CD4-positive, alpha-beta T cell treated with Interferon gamma for 1 hour (primary cell): ENCODE measurements at regions not wholly inside any gene's neighbourhood (a gene's known extent, or its start where the extent isn't known, plus 50 kb on each side); places are given as distances from the start of the nearest gene placed in this dataset.
A peak's percentile ranks its signal among the peaks of the same experiment; 100 is the strongest.
"Not testable (repeated sequence)": the region's sequence is repeated elsewhere in the genome, so short reads cannot be mapped to it uniquely, and the experiment has no call there.

Experiments used
- DNase-seq: peaks from one replicate; pipeline ENCODE4 v3.0.0-alpha.2; 2020

DNA sequence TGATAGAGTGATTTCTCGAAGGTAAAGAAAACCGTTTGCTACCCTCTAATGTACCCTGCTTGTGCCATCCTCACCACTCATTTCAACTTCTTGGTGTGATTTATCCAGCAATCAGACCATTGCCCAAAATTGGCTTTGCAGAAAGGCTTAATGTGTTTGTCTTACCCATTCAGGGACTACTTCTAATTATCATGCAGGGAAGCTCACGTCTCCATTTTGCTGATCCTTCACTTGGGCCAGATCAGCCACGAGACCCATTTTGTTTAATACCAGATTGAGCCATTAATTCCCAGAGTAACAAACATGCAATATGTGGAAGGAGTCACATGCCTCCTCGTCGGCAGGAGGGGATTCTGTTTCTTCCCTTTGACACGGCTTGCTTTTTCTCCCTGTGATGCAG lies 51.1 kb upstream of the CRY1 start:
- DNase-seq = no peak

DNA sequence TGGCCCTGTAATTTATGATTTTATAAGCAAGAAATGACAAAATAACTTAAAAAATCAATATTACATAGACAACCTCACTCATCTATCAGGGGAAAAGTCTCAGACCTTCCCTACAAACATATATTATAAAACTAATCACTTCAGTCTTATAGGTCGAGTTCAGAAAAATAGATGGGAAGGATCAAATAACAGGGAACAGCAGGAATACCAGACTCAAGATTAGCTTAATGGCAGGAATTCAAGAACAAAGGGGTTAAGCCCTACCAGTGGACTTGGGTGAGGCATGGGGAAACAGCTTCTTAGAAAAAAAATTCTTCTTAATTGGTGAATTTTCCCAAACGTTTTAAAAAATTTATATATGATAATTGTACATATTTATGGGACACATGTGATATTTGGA lies 51.6 kb upstream of the CRY1 start:
- DNase-seq = no peak

DNA sequence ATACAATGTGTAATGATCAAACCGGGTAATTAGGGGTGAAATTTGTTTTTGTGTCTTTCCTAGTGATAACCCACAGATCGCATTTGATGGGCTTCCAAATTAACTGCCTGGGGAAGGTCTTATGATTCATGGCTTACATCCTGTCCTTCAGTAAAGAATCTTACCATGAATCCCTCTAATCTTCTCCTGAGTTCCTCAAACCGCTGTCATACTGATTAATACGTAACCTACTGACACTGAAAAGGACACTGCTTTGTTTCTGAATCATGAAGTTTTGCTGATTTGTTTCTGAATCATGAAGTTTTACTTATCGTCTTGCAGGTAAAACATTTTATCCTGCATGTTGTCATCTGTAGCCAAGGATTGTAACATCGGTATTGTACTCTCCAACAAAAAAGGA lies 52.0 kb upstream of the CRY1 start:
- no peak for DNase-seq

DNA sequence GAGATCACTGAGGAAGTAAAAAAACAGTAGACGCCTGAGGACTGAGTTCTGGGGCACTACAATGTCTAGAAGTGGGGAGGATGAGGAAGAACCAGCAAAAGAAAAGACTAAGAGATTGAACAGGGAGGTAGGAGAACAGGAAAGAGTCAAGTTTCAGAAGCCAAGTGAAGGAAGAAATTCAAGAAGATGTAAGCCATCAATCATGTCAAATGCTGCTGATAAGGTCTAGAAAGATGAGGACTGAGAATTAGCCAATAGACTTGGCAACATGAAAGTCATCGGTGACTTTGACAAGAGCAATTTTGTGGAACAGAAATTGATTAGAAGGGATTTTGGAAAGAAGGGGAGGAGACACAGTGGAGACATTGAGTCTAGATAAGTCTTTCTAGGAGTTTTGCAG lies 54.8 kb upstream of the CRY1 start:
- DNase-seq = no peak

DNA sequence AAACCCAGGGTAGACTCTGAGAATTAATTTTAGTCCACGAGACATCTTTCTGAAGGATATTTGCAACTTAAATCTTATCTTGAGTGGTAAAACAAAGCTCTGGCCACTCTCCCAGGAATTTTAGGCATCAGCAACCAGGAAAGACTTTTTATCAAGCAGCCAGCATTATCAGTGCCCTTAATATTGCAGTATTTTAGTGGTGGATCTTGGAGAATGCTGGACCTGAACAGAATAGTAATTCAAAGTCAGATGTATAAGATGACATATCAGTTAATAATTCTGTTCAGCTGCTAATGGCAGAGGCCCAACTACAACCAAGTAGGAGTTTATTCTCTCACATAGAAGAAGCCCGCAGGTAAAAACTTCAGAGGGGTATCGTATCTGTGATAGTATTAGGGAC lies 59.0 kb upstream of the CRY1 start:
- no peak for DNase-seq

DNA sequence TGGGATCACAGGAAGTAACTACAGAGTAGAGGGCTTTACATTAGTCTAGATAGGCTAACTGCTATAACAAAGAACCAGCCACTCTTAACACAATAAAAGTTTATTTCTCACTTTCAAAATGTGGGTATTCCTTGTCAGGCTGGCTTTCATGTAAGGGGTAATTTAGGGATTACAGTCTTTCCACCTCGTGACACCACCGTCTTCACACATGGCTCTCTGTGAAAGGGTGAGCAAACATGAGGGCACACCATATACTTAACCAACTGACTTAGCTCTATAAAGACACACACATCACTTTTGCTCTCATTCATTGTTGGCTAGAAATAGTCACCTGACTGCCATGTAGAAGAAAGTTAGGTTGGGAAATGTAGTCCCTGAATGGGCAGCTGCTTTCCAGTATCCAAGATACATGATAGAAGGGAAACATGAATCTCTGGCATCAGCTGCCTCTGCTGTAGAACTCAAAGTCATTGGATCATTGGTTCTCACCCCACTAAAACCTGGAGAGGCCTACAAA lies 66.1 kb upstream of the CRY1 start:
- no peak for DNase-seq

DNA sequence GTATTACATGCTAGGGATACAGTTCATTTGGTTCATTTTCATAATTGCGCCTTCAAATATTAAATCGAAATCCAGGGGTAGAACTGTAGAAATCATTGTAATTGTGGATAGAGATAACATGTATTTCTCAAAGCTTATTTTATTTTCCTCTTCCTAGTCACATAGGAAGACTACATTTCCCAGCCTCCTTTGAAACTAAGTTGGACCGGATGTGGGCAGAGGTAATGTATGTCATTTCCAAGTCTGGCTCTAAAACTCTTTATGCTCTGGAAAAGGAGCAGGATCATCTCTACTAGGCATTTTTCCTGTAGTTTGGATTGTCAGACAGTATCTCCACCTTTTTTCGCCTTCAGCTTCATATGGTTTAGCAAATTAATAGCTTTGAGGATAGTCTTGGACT lies 70.1 kb upstream of the CRY1 start:
- no peak for DNase-seq

DNA sequence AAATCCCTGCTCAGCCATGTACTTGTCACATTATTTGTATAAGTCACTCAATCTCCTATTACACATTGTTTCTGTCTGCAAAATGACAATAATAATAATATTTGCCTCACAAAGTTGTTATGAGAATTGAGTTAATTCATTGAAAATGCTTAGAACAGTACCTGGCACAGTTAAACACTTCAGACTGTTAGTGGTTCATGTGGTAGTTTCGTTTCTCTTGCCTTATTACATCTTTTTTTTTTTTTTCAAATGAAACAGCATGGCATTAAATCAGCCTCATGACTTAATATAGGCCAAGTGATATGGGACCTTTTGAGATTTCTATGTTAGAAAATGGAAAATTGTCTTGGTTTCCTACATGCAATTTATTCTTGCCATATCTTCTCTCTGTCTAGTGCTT lies 71.0 kb upstream of the CRY1 start:
- no peak for DNase-seq

DNA sequence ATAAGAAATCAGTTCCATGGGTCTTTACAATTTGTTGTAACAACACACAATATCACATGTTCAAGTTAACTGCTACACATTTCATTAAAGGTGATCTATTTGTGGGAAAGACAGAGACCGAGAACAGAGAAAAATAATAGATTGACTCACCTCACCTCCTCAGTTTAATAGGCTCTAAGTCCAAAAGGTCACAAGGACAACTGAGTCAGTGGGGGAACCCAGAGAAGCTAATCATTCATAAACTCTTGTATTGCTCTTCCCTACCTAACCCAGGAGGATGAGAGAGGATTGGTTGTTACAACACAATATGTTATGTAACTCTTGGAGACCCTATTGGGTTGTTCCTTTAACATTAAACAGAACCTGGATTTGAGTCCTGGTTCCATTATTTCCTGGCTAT lies 72.2 kb upstream of the CRY1 start:
- DNase-seq = no peak

DNA sequence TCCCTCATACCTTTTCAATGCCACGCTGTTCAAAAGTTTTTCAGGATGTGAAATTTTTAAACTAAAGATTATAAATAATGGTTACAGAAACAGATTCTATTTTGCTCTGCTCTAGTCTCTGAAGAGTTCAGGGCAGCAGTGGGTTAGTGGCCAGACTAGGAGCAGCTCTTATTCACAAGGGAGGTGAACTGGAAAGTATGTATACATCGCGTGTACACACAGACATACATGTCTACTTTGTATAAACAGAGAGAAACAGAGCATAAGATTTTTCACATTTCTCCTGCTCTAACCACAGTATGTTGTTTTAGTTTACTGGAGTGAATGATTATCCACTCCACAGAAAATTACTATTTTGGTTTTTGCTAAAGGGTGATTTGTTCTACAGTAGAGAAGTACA lies 74.4 kb upstream of the CRY1 start:
- no peak for DNase-seq

DNA sequence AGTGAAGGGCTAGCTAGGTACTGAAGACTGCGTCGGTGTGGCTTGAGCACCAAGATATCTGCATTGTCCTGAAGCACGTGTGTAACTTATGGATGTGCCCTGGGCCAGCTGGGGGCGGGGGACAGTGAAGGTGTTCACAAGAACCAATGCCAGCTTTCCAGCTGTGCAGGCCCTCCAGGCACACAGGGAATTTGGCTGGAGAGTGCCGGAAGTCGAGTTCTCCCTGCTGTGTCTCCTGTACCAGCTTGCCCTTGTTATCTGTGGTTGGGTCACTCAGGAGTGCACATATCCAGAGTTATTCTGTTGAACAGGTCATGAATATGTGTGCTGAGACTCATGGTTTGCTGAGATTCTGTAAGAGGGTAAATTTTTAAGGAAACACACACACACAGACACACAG lies 75.9 kb upstream of the CRY1 start:
- no peak for DNase-seq

DNA sequence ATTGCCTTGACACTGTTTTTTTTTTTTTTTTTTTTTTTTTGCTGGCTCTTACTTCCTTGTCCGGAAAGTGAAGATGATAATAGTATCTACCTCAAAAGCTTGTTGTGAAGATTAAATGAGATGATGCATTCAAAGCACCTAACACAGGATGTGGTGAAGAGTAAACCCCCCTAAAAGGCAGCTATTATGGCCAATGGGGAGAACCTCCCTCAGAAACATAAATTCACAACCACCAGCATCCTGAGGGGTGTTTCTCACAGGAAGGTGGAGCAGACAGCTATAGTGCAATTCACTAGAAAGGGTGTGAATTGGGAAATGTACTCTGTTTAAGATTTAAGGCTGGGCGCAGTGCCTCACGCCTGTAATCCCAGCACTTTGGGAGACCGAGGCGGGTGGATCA lies 85.4 kb upstream of the CRY1 start:
- peak; percentile 2 for DNase-seq

DNA sequence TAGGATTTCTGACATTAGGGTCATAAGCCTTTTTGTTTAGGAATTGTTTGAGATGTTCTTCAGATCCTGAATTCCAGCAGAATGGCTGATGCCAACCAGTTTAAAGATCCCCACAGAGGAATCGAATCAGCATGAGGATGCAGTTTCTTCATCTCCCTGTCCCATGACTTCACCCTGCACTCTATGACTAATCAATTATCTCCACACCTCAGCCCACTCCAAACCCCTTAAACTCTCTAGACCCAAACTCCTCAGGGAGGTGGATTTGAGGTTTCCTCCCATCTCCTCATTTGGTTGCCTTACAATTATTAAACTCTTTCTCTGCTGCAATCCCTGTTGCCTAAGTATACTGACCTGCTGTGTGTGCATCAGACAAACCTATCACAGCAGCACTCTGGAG lies 86.5 kb upstream of the CRY1 start:
- DNase-seq = no peak

DNA sequence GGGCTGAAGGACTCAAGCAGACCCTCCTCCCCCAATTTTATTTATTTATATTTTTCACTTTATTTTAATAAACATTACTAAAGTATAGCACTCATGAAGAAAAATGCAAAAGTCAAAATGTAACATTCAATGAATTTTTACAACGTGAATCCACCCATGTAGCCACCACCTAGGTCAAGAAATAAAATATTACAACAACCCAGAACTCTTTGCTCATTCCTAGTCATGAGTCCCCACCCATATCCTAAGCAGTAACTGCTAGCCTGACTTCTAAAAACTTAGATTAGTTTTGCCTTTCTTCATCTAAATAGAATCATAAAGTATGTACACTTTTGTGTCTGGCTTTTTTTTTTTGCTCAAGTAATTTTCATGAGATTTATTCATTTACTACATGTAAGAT lies 86.9 kb upstream of the CRY1 start:
- no peak for DNase-seq

DNA sequence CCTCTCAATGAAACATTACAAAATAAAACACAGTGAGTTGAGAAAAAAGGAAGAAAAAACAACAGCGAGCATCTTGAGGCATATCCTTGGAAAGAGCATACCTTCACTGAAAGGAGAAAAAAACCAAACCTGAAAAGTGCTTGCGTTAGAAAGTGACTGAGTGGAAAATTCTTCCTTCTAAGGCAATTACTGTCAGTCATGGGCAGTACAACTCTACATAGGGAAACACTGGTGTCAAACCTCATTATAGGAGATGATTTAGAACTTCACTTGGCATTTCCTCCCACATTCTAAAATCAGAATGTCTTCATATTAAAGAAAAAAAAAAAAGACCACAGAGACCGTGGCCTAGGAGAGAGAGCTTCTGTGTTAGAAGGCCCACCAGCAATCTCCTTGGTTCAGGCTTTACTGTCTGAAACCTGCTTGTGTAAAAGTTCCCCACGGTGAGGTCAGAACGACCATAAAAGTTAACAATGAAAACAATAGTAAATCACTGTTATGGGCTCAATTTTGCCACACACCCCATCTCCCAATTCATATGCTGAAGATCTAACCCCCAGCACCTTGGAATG lies 91.1 kb upstream of the CRY1 start:
- DNase-seq = no peak

DNA sequence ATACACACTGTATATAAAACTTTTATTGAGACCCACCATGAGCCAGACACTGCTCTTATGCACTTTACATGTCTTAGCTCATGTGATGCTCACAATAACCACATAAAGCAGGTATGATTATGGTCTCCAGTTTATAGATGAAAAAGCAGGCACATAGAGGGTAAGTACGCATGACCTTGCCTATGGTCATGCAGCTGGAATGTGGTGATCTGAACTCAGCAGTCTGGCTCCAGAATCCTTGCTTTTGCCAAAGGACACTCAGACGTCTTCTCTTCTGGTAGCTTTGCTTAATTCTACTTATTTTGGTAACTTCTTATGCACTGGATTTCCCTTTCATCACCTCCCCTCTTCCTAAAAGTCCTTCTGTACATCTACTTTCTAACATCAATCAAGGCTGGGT lies 103.3 kb upstream of the CRY1 start:
- no peak for DNase-seq

DNA sequence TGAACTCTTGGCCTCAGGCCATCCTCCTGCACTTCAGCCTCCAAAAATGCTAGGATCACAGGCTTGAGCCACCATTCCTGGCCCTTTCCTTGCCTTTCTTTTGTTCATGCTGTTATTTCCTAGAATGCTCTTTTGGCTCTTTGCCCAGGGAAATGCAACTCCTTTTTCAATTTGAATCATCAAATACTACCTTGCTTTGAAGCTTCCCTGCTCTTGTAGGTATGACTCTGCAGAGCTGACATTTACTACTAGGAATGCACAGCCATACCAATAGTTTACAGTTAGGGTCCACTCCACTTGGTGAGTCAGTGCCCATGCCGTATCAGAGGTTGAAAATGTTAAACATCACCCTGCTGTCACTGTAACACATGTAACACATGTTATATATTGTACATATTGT lies 107.0 kb upstream of the CRY1 start:
- no peak for DNase-seq

DNA sequence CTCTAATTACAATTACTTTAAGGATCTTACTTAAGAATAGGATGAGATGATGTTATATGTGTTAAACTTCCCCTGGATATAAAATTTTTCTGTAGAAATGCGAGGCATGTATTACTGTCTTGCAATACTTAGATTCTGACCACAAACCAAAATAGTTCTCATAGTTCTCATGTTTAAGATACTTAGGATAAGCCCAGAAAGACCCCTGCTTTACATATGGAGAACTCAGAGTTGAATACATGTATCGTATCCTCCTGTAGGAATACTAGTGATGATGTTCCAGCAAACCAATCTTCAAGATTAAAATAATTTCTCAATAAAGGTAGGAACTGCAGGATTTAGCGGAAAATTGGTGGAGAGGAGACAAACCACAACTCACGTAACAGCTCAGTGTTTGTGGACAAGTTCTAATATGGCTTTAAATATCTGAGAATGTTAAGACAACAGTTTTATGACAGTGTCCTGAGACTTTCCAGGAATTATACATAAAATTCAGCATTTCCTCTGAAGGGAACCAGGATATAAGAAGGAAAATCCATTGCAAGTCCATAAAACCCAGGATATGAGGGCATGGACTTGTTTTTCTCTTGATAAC lies 114.7 kb upstream of the CRY1 start:
- no peak for DNase-seq

DNA sequence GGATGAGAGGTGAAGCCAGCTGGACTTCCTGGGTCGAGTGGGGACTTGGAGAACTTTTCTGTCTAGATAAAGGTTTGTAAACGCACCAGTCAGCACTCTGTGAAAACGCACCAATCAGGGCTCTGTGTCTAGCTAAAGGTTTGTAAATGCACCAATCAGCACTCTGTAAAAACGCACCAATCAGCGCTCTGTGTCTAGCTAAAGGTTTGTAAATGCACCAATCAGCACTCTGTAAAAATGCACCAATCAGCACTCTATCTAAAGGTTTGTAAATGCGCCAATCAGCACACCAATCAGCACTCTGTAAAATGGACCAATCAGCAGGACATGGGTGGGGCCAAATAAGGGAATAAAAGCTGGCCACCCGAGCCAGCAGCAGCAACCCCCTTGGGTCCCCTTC lies 116.4 kb upstream of the CRY1 start:
- not testable (repeated sequence) for DNase-seq

DNA sequence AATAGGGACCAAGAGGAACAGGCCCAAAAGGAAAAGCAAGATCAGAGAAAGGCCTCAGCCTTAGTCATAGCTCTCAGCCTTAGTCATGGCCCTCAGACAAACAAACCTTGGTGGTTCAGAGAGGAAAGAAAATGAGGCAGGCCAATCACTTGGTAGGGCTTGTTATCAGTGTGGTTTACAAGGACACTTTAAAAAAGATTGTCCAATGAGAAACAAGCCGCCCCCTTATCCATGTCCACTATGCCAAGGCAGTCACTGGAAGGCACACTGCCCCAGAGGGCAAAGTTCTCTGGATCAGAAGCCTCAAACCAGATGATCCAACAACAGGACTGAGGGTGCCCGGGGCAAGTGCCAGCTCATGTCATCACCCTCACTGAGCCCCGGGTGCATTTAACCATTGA lies 121.0 kb upstream of the CRY1 start:
- not testable (repeated sequence) for DNase-seq

DNA sequence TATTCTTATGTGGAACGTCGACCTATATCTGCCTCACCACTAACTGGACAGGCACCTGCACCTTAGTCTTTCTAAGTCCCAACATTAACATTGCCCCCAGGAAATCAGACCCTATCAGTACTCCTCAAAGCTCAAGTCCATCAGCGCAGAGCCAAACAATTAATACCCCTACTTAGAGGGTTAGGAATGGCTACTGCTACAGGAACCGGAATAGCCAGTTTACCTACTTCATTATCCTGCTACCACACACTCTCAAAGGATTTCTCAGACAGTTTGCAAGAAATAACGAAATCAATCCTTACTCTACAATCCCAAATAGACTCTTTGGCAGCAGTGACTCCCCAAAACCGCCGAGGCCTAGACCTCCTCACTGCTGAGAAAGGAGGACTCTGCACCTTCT lies 123.1 kb upstream of the CRY1 start:
- not testable (repeated sequence) for DNase-seq

DNA sequence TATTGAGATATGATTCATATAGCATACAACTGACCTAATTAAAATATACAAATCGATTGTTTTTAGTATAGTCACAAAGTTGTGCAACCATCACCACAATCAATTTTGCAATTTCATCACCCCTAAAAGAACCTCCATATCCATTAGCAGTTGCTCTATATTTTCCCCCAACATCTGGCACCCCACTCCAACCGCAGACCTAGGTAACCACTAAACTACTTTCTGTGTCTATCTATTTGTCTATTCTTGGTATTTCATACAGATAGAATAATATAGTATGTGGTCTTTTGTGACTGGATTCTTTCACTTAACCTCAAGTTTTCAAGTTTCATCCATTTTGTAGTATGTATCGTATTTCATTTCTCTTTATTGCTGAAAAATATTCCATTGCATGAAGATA lies 126.0 kb upstream of the CRY1 start:
- no peak for DNase-seq

DNA sequence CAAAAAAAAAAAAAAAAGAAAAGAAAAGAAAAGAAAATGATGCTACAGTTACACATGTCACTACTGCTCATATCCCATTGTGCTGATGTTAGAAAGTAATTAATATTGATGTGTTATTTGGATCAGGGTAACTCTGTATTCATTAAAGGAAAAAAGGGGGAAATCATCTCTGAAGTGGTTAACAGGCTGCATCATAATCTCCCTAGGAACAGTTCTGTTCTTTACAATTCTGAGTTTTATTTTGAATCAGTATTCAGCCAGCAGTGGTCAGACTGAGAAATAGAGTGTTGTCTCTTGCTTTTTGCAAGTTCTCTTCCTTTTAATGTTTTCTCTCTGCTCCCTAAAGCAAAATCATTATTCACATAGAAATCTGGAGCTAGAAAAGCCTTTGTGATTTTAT lies 128.6 kb upstream of the CRY1 start:
- no peak for DNase-seq

DNA sequence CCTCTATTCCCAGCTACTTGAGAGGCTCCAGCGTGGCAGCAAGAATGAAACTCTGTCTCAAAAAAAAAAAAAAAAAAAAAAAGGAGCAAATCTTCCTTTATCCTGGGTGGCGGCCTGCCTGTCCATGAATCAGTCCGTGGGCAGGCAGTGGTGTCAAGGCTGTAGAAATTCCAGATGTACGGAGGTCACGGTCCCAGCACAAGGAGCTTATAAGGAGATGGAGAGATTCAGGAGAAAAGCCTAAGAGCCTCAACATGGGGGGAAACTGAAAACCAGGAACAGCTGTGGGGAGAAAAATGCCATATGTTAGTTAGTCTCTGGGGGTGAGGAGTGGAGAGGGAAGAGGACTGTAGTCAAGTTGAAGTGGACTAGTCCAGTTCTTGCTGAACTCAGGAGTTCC lies 130.5 kb upstream of the CRY1 start:
- no peak for DNase-seq

DNA sequence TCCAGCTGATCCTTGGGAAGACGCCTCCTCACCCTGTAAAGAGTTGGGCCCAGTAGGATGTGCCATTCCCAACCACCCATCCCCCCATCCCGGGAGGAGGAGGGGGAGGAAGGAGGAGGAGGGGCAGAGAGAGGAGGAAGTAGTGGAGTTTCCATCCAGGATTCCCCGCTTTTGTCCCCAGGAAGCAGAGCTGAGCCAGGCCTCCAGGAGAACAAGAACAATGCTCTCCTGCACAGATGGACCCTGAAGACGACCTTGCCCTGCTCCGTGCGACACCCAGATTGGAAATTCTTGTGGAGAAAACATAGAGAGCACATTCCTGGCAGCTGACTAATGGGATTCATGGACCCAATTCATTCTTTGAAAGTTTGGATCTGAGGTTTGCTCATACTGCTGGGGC lies 132.3 kb upstream of the CRY1 start:
- DNase-seq = no peak
